GM12892 (cell line): ENCODE measurements at regions not wholly inside any gene's neighbourhood (a gene's known extent, or its start where the extent isn't known, plus 50 kb on each side); places are given as distances from the start of the nearest gene placed in this dataset.

ENCODE experiments used
- POLR2A ChIP-seq: IDR thresholded peaks from 2 replicates; pipeline ENCODE4 v1.6.1; 2011; ENCODE audit warnings: low read depth, low read length, control low read depth
- POLR2AphosphoS5 ChIP-seq: IDR thresholded peaks from 2 replicates; pipeline ENCODE4 v1.6.1; 2011; ENCODE audit warnings: low read depth, low read length, control low read depth
- TAF1 ChIP-seq: IDR thresholded peaks from 2 replicates; pipeline ENCODE4 v1.6.1; 2011; ENCODE audit warnings: low read depth, mild to moderate bottlenecking, control low read depth, low read length, borderline replicate concordance

DNA sequence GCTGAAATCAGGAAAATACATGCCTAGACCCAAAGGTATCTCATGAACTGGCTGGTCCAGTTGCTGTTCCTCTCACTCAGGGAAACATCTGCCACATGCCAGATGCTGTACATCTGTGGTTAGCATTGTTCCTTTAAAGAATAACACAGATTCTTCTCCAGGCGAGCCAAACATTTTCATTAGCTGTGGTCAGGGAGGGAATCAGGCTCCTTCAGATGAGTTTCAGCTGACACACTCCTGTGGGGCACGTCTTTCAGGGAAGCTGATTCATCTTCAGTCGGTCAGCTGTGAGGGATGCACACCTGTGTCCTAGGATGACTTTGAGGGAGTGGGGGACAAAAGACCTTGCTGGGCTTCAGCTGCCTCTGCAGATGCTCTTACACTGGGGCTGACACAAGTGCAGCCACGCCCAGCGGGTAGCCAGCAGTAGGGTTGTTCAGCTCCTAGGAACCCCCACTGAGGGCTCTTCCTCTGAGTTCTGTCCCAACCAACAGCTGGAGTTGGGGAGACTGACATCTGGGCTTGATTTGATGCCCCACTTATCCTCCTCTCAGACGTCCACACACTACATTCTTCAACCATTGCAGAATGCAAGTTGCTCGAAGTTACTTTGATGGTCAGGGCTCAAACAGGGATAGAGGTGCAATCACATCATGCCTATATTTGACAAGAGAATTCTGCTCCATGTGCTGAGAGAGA lies 155.0 kb downstream of the NUAK1 start:
- TF ChIP-seq POLR2AphosphoS5 (no peak), POLR2A (no peak), TAF1 (no peak)
